HG02884 (cell line): ENCODE measurements at regions not wholly inside any gene's neighbourhood (a gene's known extent, or its start where the extent isn't known, plus 50 kb on each side); places are given as distances from the start of the nearest gene placed in this dataset.
A peak's percentile ranks its signal among the peaks of the same experiment; 100 is the strongest.

ENCODE experiments used
- ATAC-seq: cut with Tn5 transposase; IDR thresholded peaks from one replicate; pipeline ENCODE4 v1.9.1; 2021; ENCODE audit warnings: mild to moderate bottlenecking, moderate library complexity; ENCODE audit not compliant: unreplicated experiment

DNA sequence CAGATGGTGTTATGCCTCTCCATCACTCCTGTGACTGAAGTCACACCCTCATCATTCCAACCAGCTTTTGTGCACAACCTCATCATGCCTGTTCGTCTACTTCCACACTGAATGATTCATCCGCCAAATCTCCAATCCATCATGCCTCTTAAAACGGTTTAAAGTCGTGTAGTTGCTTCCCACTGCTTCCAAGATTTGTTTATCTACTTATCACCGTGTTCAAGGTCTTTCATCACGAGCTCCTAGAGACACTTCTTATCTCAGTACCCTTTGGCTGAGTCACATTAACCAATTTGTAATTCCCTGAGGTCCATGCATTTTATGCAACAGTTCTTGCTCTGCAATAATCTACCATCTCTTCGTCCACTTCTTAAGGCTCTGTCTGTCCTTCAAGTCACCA lies 592.3 kb upstream of the ID2 start:
- no peak for ATAC-seq

DNA sequence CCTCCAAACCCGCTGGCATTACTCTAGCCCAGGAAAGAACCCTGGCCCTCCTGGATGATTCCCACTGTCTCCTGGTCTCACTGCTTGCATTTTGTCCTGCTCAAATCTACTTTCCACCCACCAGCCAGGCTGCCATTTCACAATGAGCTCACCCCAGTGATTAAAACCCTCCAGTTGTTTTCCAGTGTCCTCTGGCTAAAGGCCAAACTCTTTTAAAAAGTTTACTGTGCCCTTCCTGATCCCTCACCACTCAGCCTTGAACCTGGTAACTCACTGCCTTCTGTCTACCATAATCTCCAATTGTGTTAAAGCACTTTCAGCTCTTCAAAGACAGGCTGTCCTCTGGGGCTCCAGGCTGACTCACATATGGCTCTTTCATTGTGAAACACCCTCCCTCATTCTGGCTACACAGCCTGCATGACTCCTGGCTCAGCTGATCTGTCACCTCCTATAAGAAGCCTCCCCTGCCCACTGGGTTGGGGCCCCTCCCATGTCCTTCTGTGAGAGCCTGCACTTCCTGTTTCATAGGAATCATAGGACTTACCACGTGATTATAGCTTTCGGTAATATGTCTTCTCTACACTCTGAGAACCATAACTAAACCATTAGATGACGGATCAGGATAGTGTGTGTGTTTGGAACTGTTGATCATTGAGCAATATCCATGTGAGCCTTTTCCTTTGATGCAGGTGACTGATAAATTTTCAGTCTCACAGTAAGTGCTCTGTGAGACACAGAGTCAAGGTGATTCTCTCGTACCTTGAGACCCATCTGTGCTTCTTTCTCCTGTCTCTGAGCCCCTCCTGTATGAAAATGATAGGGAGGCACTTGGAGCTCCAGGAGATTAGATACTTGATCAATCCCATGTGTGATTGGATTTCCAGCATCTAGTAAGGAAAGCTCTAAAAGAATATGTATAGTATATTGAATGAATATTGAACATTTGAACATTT lies 590.8 kb upstream of the ID2 start:
- ATAC-seq: peak; percentile 69

DNA sequence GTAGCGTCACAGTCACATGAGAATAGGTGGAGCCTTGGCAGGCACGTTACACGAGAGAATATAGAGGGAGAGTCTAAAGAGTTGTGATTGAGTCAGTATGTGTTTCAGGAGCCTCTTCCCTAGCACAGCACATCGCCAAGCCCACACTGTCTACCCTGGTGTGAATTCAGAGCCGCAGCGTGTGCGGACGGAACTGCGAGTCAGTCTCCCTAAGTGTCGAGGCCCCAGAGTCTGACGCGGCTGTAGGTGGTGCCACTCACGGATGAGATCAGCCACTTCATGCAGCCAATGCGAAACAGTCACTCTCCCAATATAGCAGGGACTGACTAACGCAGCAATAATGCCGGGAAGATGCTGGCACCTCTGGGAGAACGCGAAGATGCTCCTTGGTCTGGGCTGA lies 587.3 kb upstream of the ID2 start:
- no peak for ATAC-seq

DNA sequence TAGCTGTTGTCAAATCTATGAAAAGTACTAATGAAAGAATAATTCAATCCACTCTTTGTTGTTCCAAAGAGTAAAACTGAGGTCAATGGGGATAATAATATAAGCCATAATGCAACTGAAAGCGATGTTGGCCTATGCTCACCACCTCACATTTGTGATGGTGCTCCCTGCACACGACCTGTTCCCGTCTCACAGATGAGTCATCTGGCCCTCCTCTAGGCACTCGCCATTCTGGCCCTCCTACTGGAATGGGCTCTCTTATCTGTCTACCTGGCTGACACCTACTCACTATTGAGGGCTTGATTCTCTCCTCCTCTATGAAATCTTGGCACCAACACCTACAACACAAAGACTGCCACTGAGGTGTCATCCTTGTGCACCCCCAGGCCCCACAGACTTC lies 585.9 kb upstream of the ID2 start:
- no peak for ATAC-seq

DNA sequence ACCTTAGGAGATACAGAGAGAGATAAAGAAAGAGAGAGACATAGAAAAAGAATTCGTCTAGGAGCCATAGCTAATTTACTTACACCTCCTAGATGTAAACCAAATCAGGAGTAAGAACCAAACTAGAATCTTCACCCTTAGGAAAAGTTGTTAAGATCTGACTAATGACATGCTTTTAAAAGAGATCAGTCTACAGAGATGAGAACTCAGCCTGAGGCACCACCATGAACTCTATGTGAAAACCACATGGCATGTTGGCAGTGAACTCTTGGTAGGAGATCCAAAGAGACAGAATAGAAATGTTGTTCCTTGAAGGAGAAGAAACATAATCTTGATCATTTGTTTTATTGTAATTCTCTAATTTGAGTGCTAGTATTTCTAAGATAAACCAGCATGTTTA lies 585.4 kb upstream of the ID2 start:
- ATAC-seq: no peak

DNA sequence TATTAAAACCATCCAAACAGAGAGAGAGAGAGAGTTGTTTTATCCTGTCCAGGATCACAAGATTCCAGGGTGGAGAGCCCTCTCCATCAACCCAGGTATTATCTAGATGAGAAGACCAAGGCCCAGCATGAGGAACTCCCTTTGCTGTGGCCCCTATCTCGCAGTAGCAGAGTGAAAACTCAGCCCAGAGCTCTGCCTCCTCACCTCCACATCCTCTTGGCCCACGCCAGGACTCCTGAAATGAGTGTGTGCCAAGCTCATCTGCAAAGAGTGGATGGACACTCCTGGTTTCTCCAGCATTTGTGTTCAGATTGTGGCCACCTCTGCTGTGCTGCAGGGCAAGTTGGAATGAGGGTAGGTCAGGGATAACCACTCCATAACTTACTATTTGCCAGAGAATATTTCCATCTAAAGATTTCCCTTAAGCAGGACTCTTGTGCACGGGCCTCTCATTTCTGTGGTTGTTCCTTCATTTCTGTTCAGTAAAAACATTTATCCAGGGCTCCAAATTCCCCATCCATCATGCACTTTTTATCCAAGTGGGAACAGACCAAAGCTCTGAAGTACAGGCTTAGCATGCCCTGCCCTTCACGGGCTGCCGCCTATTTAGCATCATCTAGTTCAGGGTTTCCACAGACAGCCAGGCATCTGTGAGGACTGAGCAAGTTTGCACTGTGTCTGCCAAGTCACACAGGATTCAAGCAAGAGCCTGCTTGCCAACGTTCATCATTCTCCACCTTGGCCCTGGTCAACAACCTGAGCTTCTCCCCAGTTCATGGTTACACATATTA lies 583.2 kb upstream of the ID2 start:
- ATAC-seq: no peak

DNA sequence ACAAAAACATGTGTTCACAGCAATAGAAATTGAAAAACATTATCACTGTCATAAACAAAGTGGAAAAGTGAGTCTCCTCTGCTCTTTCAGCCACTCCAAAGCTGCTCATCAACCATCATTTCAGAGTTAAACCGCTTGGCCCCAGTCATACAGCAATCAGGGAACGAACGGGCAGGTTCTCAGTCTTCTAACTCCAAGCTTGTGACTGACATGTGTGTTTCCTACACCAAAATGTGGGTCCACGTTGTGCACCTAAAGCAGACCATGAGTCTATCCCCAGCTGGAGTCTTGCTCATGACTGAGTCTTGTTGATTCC lies 582.6 kb upstream of the ID2 start:
- no peak for ATAC-seq

DNA sequence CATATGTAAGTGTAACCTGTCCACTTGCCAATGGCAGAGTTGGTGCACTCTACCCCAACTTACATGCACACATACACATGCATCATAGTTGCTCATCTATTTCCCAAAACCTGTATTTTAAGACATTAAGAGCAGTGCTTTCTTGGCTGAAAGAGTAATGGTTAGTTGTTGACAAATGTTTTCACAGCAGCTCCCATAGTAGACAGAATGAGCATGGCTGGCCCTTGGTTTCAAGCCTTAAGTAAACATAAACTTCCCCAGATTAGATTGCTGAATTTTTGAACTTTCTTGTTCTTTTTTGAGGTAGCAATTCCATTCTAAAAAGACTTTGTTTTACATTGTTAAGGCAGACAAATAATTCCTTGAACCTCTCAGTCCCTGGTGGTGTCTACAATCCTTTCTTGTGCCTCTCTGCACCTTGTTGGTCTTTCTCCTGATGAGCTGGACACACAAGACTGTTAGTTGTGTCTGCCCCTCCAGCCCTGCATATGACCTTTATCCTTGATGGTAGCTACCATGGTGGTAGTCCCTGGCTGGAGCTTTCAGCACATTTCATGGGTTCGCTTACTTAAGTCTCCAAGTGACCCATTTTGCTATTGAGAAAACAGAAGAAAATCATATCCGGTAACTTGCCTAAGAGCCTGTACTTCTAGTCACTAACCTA lies 580.1 kb upstream of the ID2 start:
- no peak for ATAC-seq

DNA sequence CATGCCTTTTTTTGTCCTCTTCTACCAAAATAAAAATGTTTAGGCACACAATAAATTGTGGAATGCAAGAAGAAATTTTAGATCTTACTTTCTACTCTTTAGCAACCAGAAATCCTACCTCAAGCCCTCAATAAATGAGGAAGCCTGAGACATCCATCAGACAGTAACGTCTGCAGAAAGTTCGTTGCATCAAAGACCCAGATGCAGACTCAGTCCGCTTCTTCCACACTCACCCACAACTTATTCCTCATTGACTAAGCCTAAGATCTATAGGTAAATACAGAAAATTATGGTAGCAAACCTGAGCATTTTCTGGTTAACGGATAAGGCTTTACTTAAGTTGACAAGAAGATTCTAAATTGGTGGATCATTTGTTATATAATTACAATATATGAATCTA lies 579.4 kb upstream of the ID2 start:
- no peak for ATAC-seq

DNA sequence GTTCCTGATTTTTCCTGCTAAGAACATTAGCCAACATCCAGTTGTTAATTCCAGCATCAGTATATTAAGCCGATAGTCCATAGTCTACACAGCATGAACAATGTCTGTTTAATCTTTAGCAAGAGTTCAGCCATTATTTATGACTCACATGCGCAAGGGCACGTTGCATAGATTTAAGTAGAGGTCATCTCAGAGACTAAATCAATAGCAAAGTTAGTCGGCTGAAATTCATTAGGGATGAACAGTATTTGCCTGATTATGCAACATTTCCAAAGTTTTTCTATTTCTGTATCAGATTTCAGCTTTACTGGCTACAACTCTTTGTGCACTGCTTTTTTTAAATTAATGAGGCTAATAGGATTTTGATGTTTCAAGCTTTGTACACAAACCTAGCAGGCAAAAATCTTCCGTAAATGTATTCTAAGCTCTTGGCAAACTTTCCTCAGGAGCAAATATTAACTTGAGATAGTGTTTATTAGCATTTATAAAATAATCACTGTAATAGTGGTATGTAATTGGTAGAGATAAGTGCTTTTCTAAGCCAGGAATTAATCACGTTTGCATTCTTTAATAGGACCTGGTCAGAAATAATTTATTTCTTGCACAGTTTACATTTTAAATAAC lies 578.7 kb upstream of the ID2 start:
- no peak for ATAC-seq

DNA sequence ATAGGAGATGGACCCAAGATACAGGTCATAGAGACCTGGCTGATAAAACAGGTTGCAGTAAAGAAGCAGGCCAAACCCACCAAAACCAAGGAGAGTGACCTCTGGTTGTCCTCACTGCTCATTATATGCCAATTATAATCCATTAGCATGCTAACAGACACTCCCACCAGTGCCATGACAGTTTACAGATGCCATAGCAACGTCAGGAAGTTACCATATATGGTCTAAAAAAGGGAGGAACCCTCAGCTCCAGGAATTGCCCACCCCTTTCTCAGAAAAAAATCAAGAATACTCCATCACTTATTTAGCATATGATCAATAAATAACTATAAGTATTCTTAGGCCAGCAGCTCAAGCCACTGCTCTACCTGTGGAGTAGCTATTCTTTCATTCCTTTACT lies 574.7 kb upstream of the ID2 start:
- ATAC-seq: no peak

DNA sequence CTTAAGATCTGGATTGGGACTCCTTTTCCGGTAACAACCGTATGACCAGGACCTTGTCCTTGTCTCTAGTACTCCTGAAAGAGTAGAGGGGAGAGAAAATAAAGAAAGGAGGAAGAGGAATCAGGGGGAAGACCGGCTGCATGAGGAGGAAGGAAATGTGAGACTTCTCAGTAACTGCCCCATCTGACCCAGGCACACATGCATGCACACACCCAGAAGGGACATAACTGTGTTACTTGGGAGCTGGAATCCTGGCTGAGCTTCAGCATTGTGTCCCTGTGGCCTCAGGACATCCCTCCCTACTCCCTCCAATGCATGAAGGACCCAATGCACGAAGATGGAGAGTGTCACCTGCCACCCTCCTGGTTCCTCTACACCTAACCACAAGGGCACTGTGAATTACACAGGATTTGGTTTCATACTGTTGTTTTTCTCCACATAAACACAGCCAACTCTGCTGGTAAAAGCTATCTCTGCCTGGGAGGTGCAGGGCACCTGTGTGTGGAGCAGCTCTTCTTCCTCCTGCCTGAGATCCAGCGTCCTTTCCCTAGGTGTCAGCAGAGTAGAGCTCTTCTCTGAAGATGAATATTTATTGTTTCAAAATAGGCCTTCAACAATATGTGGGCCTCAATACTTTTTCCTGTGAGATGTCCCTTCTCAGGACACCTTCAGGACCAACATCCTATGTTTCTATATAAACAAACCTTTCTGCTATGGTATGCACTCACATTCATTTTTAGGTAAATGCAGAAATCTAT lies 574.1 kb upstream of the ID2 start:
- no peak for ATAC-seq

DNA sequence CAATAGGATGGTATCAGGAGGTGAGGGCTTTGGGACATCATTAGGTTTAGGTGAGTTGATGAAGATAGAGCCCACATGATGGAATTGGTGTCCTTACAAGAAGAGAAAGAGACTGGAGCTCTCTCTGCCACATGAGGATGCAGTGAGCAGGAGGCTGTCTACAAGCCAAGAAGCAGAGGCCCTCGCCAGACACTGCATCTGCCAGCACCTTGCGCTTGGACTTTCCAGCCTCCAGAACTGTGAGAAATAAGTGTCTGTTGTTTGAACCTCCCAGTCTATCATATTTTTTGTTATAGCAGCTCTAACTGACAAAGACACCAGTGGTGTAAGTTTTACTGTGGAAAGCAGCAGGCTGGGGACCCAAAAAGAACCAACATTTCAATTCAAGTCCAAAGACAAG lies 571.1 kb upstream of the ID2 start:
- no peak for ATAC-seq

DNA sequence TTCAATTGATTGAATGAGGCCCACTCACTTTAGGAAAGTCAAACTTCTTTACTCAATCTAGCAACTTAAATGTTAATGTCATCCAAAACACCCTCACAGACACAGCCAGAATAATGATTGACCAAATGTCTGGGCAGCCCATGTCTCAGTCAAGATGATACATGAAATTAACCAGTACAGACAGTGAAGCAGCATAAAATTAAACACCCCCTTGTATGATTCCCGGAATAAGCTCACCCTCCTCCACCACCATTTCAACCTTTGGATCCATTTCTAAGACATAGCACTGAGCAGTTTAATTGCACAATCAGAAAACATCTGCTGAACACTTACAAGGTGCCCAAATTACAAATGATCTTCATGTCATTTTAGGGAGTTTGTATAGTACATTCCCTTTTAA lies 570.7 kb upstream of the ID2 start:
- no peak for ATAC-seq

DNA sequence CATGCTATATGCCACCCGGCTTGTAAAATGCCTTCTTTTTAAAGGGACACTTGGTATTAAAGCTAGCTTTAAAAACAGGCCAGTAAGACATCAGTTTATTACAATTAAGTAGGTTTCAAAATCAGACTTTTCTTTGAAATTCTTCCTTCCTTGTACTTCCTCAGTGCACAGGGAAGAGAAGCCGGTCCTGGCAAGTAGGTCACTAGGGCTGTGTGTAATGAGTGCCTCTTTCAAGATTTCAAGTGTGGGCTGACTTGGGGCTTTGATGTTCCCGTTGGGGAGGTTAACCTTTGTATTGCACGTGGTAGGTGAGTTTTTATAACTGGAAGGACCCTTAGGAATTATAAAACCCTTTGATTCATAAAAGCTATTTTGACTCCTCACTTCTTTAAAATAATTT lies 566.4 kb upstream of the ID2 start:
- no peak for ATAC-seq

DNA sequence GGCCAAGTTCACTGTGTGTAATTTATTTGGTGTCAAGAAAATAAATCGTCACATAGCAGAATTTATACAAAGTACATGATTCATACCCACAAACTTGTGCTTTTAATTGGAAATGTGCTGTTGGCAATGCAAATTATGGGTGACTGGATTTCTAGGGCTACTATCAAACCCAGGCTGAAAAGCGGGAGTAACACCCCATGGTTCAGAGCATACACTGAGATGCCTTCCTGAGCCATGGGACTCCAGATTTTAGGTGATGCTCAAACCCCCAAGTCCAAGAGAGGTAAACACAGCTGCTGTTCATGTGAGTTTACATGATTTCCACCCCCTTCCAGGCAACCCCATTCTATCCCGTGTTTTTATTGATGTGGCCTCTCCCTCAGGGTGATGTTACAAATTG lies 565.9 kb upstream of the ID2 start:
- no peak for ATAC-seq

DNA sequence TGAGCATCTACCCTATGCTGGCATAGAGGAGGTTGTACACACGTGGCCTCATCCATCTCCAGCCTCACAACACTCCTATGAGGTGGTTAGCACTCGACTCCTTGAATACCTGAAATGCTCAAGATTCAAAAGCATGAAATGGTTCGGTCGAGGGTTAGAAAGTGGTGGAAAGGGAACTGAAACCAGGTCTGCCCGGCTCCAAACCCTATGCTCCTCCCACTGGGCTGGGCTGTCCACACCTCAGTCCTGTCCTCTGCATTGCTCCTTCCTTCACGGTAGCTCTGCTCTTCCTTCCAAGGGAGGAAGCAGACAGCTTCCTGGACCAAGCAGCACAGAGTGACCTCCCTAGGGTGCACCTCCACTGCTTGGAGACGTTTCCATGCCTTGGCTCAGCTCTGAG lies 565.2 kb upstream of the ID2 start:
- peak; percentile 97 for ATAC-seq

DNA sequence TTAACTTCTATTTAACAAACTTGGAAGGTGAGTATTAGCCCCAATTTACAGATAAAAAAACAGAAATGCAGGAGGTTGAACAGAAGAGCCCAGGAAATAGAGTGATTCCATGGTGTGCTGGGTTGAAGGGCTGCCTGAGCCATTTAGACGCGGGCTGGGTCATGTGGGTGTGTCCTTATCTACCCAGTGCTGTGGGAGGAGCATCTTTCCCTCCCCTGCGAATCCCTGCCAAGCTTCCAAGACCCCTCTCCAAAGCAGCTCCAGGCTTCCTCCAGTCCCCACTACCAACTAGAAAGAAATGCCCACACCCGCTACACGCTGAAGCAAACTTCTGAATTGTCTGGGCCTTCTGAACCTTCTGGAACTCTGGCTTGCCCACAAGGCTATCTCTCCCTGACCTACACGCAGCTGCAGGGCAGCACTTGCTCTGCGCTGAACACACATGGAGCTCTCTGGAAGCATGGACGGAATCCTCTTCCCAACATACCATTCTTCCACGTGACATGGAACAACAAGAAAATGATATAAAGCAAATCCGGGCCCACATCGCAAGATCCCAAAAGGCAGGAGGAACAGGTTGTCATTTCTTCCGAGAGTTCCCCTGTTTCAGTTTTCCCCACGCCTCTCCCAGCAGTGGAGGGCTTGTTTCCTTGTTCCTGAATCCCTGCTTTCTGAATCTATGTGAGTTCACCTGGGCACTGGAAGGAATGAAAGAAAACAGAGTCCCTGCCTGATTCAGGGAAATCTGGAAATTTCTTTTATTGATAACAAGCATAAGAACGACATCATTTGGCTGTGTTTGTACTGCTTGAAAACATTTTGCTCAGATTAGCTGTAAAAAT lies 562.7 kb upstream of the ID2 start:
- no peak for ATAC-seq

DNA sequence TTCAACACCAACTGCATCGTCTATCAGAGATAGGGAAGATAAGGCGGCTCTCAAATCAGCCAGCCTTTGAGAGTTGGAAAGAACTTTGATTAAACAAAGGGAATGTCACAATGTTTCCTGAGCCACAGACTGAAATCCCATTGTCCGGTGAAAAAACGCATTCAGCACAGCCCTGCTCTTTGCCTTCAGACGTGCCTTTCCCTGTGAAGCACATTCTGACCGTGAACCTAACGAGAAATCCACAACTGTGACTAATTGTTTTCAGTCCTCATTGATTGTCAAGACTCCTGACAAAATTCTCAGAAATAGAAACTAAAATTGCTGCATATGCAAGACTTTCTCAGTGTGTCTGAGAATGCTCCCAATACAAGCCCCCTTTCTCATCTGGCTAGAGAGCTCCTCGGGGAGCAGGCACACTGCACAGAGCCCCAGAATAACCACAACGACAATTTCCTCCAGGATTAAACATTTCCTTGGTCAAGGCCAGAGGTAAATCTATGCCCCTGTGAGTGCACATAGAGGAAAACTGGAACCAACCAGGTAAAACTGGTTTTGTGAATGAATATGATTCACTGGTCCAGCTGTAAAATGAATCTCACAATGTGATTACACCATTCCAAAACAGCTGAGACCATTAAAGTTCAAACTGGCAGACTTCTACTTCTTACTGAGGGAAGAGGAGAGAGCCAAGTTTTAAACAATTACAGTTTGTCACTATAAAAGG lies 561.9 kb upstream of the ID2 start:
- ATAC-seq: no peak
